GM18517 (cell line): ENCODE measurements at regions not wholly inside any gene's neighbourhood (a gene's known extent, or its start where the extent isn't known, plus 50 kb on each side); places are given as distances from the start of the nearest gene placed in this dataset.

ENCODE experiments used
- ATAC-seq: cut with Tn5 transposase; IDR thresholded peaks from one replicate; pipeline ENCODE4 v1.9.1; 2021; ENCODE audit warnings: mild to moderate bottlenecking, moderate library complexity; ENCODE audit not compliant: unreplicated experiment

- no peak for ATAC-seq
Measured at GRCh38 chr4:53779025-53779424, 187.7 kb upstream of the LNX1 start.

- no peak for ATAC-seq
Measured at GRCh38 chr4:53778155-53778554, 186.9 kb upstream of the LNX1 start.

- ATAC-seq, result no peak
Measured at GRCh38 chr4:53777244-53777984, 186.1 kb upstream of the LNX1 start.

- no peak for ATAC-seq
Measured at GRCh38 chr4:53776141-53776540, 184.9 kb upstream of the LNX1 start.

- ATAC-seq, result no peak
Measured at GRCh38 chr4:53775381-53775780, 184.1 kb upstream of the LNX1 start.

- ATAC-seq, result no peak
Measured at GRCh38 chr4:53771326-53771725, 180.0 kb upstream of the LNX1 start.

- ATAC-seq, result no peak
Measured at GRCh38 chr4:53767482-53767881, 176.2 kb upstream of the LNX1 start.

- ATAC-seq, result no peak
Measured at GRCh38 chr4:53764761-53765490, 173.6 kb upstream of the LNX1 start.

- ATAC-seq, result no peak
Measured at GRCh38 chr4:53763813-53764597, 172.7 kb upstream of the LNX1 start.

- no peak for ATAC-seq
Measured at GRCh38 chr4:53755656-53756055, 164.4 kb upstream of the LNX1 start.

GRCh38 chr4:53752124-53752523 lies 160.8 kb upstream of the LNX1 start:
- ATAC-seq, result no peak

- peak; percentile 95 for ATAC-seq
Measured at GRCh38 chr4:53748328-53748772, 157.1 kb upstream of the LNX1 start.

GRCh38 chr4:53747401-53747800 lies 156.1 kb upstream of the LNX1 start:
- ATAC-seq, result no peak

- no peak for ATAC-seq
Measured at GRCh38 chr4:53744446-53745160, 153.3 kb upstream of the LNX1 start.

- ATAC-seq, result no peak
Measured at GRCh38 chr4:53734584-53735353, 143.5 kb upstream of the LNX1 start.

GRCh38 chr4:53734182-53734581 lies 142.9 kb upstream of the LNX1 start:
- no peak for ATAC-seq

- no peak for ATAC-seq
Measured at GRCh38 chr4:53732661-53733060, 141.4 kb upstream of the LNX1 start.

- ATAC-seq, result no peak
Measured at GRCh38 chr4:53730031-53730805, 138.9 kb upstream of the LNX1 start.

GRCh38 chr4:53722110-53722509 lies 130.8 kb upstream of the LNX1 start:
- ATAC-seq, result no peak
